ENCODE measurements at regions not wholly inside any gene's neighbourhood (a gene's known extent, or its start where the extent isn't known, plus 50 kb on each side); places are given as distances from the start of the nearest gene placed in this dataset.

DNA sequence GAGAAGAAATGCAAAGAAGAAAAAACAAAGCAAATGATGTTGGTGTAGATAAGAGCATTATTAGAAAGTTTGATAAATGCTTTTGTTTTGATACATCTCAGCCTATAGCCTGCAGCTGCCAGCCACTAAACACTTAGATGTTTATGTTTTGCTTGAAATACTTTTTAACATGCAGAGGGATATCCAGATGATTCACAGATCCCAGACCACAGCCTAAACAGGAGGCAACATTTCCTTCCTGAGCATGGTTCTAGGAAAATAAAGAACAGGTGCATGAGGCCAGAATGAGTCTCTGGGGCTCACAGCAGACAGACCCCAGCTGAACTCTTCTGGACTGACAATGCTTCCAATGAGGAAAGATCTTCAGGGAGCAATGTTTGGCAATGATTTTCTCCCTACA is 103.7 kb upstream of the EEA1 start:
- TF ChIP-seq, protein P1, sequence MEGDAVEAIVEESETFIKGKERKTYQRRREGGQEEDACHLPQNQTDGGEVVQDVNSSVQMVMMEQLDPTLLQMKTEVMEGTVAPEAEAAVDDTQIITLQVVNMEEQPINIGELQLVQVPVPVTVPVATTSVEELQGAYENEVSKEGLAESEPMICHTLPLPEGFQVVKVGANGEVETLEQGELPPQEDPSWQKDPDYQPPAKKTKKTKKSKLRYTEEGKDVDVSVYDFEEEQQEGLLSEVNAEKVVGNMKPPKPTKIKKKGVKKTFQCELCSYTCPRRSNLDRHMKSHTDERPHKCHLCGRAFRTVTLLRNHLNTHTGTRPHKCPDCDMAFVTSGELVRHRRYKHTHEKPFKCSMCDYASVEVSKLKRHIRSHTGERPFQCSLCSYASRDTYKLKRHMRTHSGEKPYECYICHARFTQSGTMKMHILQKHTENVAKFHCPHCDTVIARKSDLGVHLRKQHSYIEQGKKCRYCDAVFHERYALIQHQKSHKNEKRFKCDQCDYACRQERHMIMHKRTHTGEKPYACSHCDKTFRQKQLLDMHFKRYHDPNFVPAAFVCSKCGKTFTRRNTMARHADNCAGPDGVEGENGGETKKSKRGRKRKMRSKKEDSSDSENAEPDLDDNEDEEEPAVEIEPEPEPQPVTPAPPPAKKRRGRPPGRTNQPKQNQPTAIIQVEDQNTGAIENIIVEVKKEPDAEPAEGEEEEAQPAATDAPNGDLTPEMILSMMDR (IDR thresholded peaks at IDR 0.05): no peak
- TF ChIP-seq POLR2A (IDR thresholded peaks at IDR 0.05): no peak

Measured in uterus (tissue), 2 donors.